ENCODE measurements at regions not wholly inside any gene's neighbourhood (a gene's known extent, or its start where the extent isn't known, plus 50 kb on each side); places are given as distances from the start of the nearest gene placed in this dataset.

GRCh38 chr3:162147996-162148395, 651.4 kb downstream of the OTOL1 start:
- H3K36me3 Mint-ChIP-seq = no peaks in the 10 kb centered on the region
- ChIA-PET POLR2A (no interaction called here), CTCF (no interaction called here)
- no peaks in the 10 kb centered on the region for H3K27me3 Mint-ChIP-seq (ENCODE audit: low read depth)
- DNase-seq (ENCODE audit: low spot score) = no peak
- H3K9me3 Mint-ChIP-seq = no peaks in the 10 kb centered on the region
- no peak overlapping the region for H3K4me3 Mint-ChIP-seq
- no peak overlapping the region for H3K27ac Mint-ChIP-seq
- no peak for ATAC-seq
- TF ChIP-seq USF1 (CRISPR knock-in tag; IDR thresholded peaks at IDR 0.05) = no peak
- no peak for TF ChIP-seq ZMAT4 (CRISPR knock-in tag; IDR thresholded peaks at IDR 0.05)
- no peak for TF ChIP-seq HMGXB4 (CRISPR knock-in tag; IDR thresholded peaks at IDR 0.05)
- no peak for TF ChIP-seq JUN (CRISPR knock-in tag; IDR thresholded peaks at IDR 0.05)
- TF ChIP-seq ARID4B (CRISPR knock-in tag; IDR thresholded peaks at IDR 0.05; ENCODE audit: borderline replicate concordance) = no peak
- no peak for TF ChIP-seq MXD4 (CRISPR knock-in tag; IDR thresholded peaks at IDR 0.05; ENCODE audit: borderline replicate concordance)
- TF ChIP-seq IRF2 (CRISPR knock-in tag; IDR thresholded peaks at IDR 0.05; ENCODE audit: borderline replicate concordance, low read depth) = no peak
- TF ChIP-seq RORB (CRISPR knock-in tag; IDR thresholded peaks at IDR 0.05) = no peak
- TF ChIP-seq SMAD4 (CRISPR knock-in tag; IDR thresholded peaks at IDR 0.05) = no peak
- TF ChIP-seq MYBL2 (CRISPR knock-in tag; IDR thresholded peaks at IDR 0.05) = no peak
- no peak for TF ChIP-seq NR2C2 (CRISPR knock-in tag; IDR thresholded peaks at IDR 0.05)
- TF ChIP-seq ATF2 (CRISPR knock-in tag; IDR thresholded peaks at IDR 0.05; ENCODE audit: borderline replicate concordance, low read depth) = no peak
- no peak for TF ChIP-seq NR3C1 (CRISPR knock-in tag; conservative IDR thresholded peaks at IDR 0.05; ENCODE audit: low read depth)
- TF ChIP-seq NFE2L1 (CRISPR knock-in tag; IDR thresholded peaks at IDR 0.05) = no peak
- no peak for TF ChIP-seq ZNF281 (CRISPR knock-in tag; IDR thresholded peaks at IDR 0.05)
- TF ChIP-seq CDX4 (CRISPR knock-in tag; IDR thresholded peaks at IDR 0.05; ENCODE audit: borderline replicate concordance) = no peak
- H3K4me1 Mint-ChIP-seq = no peaks in the 10 kb centered on the region

All from WTC11 (cell line).